ENCODE measurements at regions not wholly inside any gene's neighbourhood (a gene's known extent, or its start where the extent isn't known, plus 50 kb on each side); places are given as distances from the start of the nearest gene placed in this dataset.

DNA sequence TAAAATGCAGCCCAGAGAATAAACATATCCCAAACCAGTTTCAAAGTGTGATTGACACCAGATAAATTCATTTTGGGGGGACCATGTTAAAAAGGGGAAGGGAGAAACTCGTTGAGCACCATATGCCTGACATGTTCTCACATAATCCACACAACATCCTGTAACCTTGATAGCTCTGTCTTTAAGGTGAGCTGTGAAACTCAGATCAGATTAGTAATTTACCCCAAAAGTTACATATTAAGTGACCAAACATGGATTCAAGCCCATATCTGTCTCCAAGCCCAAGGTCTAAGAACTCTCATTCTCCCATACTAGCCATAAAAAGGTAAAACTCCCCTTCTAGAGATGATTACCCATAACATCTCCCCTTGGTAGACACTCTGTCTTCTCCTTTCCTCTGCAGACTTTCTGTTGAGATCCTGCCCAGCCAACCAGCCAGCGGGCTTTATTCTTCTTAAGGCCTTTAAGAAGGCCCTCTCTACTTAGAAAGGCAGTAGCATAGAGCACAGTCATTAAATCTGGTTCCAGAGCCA is 150.7 kb downstream of the CCDC34 start:
- no peak overlapping the region for H3K4me3 Mint-ChIP-seq
- Histone ChIP-seq H3K27ac (no peak overlapping the region), H3K36me3 (no peaks in the 10 kb centered on the region), H3F3A (ENCODE audit: low read depth) (peaks cover 12% of the 10 kb centered on the region), H3K4me3 (no peak overlapping the region), H3K9ac (no peak overlapping the region), H3K9me3 (ENCODE audit: low read depth) (no peaks in the 10 kb centered on the region), H3K4me2 (no peak overlapping the region), H3K4me1 (peaks cover 20% of the 10 kb centered on the region), H3K27me3 (no peaks in the 10 kb centered on the region), H3K79me2 (ENCODE audit: low read depth) (no peaks in the 10 kb centered on the region), H2AFZ (replicated peaks) (no peak overlapping the region), H4K20me1 (ENCODE audit: low read depth) (no peaks in the 10 kb centered on the region)
- peaks cover 47% of the 10 kb centered on the region for H3K4me1 Mint-ChIP-seq
- no peak overlapping the region for H3K27ac Mint-ChIP-seq
- DNase-seq (ENCODE audit: low spot score), result no peak
- no peaks in the 10 kb centered on the region for H3K27me3 Mint-ChIP-seq (ENCODE audit: insufficient read depth, low read depth)
- no peaks in the 10 kb centered on the region for H3K9me3 Mint-ChIP-seq
- no peaks in the 10 kb centered on the region for H3K36me3 Mint-ChIP-seq
- TF ChIP-seq, protein P1, sequence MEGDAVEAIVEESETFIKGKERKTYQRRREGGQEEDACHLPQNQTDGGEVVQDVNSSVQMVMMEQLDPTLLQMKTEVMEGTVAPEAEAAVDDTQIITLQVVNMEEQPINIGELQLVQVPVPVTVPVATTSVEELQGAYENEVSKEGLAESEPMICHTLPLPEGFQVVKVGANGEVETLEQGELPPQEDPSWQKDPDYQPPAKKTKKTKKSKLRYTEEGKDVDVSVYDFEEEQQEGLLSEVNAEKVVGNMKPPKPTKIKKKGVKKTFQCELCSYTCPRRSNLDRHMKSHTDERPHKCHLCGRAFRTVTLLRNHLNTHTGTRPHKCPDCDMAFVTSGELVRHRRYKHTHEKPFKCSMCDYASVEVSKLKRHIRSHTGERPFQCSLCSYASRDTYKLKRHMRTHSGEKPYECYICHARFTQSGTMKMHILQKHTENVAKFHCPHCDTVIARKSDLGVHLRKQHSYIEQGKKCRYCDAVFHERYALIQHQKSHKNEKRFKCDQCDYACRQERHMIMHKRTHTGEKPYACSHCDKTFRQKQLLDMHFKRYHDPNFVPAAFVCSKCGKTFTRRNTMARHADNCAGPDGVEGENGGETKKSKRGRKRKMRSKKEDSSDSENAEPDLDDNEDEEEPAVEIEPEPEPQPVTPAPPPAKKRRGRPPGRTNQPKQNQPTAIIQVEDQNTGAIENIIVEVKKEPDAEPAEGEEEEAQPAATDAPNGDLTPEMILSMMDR (IDR thresholded peaks at IDR 0.05), result no peak
- no peak for TF ChIP-seq EZH2phosphoT487 (IDR thresholded peaks at IDR 0.05)
- no peak for TF ChIP-seq EZH2 (IDR thresholded peaks at IDR 0.05)

DNA sequence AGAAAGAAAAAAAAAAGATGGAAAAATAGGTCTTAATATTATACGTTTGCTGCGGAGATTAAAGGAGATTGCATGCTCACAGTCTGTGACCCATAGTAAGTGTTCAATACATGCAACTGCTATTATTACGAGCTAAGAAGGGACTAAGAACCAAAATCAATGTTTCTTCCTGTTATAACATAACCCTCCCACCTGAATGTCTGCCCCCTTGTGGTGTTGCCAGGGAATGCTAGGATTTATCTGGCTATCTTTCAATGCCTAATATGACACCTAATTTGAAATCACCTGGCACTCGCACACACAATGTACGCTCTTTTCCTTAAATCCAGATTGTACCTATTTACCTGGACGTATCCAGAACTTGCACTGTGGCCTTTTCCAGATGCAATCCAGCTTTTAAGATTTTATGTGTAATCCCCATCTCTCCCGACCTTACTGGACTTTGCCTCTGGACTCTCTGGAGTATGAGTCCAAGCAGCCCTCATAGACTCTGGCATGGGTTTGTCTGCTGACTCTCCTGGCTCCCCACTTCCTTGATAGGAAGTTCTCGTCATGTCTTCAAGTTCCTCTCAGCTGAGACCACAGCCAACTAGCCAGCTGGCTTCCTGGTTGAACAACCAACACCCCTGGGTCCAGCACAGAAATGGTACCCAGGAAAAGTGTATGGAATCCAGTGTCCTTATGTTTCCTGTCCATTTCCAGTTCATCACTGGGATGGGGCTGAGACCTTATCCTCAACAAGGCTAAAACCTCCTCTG is 151.5 kb downstream of the CCDC34 start:
- peaks cover 13% of the 10 kb centered on the region for H3F3A ChIP-seq (ENCODE audit: low read depth)
- no peak overlapping the region for H2AFZ ChIP-seq (replicated peaks)
- no peak overlapping the region for H3K4me2 ChIP-seq
- Mint-ChIP-seq H3K27ac (no peak overlapping the region), H3K4me3 (no peak overlapping the region), H3K36me3 (no peaks in the 10 kb centered on the region), H3K27me3 (ENCODE audit: insufficient read depth, low read depth) (no peaks in the 10 kb centered on the region), H3K9me3 (no peaks in the 10 kb centered on the region), H3K4me1 (peaks cover 41% of the 10 kb centered on the region)
- no peaks in the 10 kb centered on the region for H3K79me2 ChIP-seq (ENCODE audit: low read depth)
- H3K36me3 ChIP-seq, result no peaks in the 10 kb centered on the region
- no peaks in the 10 kb centered on the region for H3K27me3 ChIP-seq
- TF ChIP-seq EZH2phosphoT487 (IDR thresholded peaks at IDR 0.05) (no peak), EZH2 (IDR thresholded peaks at IDR 0.05) (no peak)
- TF ChIP-seq, protein P1 (IDR thresholded peaks at IDR 0.05), result peak; percentile 63
- no peak overlapping the region for H3K9ac ChIP-seq
- H3K27ac ChIP-seq, result no peak overlapping the region
- no peak for DNase-seq (ENCODE audit: low spot score)
- H4K20me1 ChIP-seq (ENCODE audit: low read depth), result no peaks in the 10 kb centered on the region
- H3K9me3 ChIP-seq (ENCODE audit: low read depth), result no peaks in the 10 kb centered on the region
- H3K4me3 ChIP-seq, result no peak overlapping the region
- peaks cover 22% of the 10 kb centered on the region for H3K4me1 ChIP-seq

DNA sequence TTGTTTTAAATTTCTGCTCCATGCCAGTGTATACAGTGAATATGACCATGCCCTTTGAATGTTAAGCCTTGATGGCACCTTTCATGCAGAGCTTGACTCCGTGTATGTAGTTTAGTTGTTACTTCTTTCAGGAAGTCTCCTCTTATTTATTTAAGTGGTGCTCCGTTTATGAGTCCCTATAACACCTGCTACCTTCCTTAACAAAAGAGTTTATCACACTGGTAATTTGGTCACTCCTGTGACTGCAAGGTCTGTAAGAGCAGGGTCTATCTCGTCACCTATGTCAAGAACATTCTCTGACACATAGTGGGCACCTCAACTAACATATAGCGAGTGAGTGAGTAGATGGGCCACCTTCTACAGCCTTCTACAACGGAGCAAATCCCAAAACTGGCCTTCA is 152.5 kb downstream of the CCDC34 start:
- H3K4me1 ChIP-seq, result peaks cover 23% of the 10 kb centered on the region
- no peaks in the 10 kb centered on the region for H3K79me2 ChIP-seq (ENCODE audit: low read depth)
- H3K4me3 ChIP-seq, result no peak overlapping the region
- H3K4me1 Mint-ChIP-seq, result peaks cover 41% of the 10 kb centered on the region
- no peak for DNase-seq (ENCODE audit: low spot score)
- no peak overlapping the region for H3K27ac ChIP-seq
- no peaks in the 10 kb centered on the region for H4K20me1 ChIP-seq (ENCODE audit: low read depth)
- TF ChIP-seq, protein P1 (IDR thresholded peaks at IDR 0.05), result no peak
- TF ChIP-seq EZH2 (IDR thresholded peaks at IDR 0.05) (no peak), EZH2phosphoT487 (IDR thresholded peaks at IDR 0.05) (no peak)
- no peak overlapping the region for H3K4me3 Mint-ChIP-seq
- H3K9me3 Mint-ChIP-seq, result no peaks in the 10 kb centered on the region
- no peak overlapping the region for H3K9ac ChIP-seq
- no peaks in the 10 kb centered on the region for H3K27me3 ChIP-seq
- H3K9me3 ChIP-seq (ENCODE audit: low read depth), result no peaks in the 10 kb centered on the region
- H3F3A ChIP-seq (ENCODE audit: low read depth), result peaks cover 22% of the 10 kb centered on the region
- H3K36me3 ChIP-seq, result no peaks in the 10 kb centered on the region
- H3K36me3 Mint-ChIP-seq, result no peaks in the 10 kb centered on the region
- H3K27me3 Mint-ChIP-seq (ENCODE audit: insufficient read depth, low read depth), result no peaks in the 10 kb centered on the region
- H3K27ac Mint-ChIP-seq, result no peak overlapping the region
- no peak overlapping the region for H3K4me2 ChIP-seq
- no peak overlapping the region for H2AFZ ChIP-seq (replicated peaks)
